ENCODE measurements at regions not wholly inside any gene's neighbourhood (a gene's known extent, or its start where the extent isn't known, plus 50 kb on each side); places are given as distances from the start of the nearest gene placed in this dataset.
"Not testable (repeated sequence)": the region's sequence is repeated elsewhere in the genome, so short reads cannot be mapped to it uniquely, and the experiment has no call there.

- not testable (repeated sequence) for DNase-seq
Observed at GRCh38 chr20:50362177-50362576, 148.0 kb upstream of the PTPN1 start.

GRCh38 chr20:50363027-50363426, 147.2 kb upstream of the PTPN1 start:
- DNase-seq, result no peak

GRCh38 chr20:50363479-50363878, 146.7 kb upstream of the PTPN1 start:
- DNase-seq, result no peak

- DNase-seq, result no peak
Observed at GRCh38 chr20:50364542-50364941, 145.6 kb upstream of the PTPN1 start.

- DNase-seq, result peak in 1 of 2 experiments; percentile 50
Observed at GRCh38 chr20:50366270-50367103, 143.7 kb upstream of the PTPN1 start.

- no peak for DNase-seq
Observed at GRCh38 chr20:50367104-50367674, 143.0 kb upstream of the PTPN1 start.

GRCh38 chr20:50367739-50368375, 142.3 kb upstream of the PTPN1 start:
- DNase-seq, result no peak

GRCh38 chr20:50368386-50368785, 141.8 kb upstream of the PTPN1 start:
- DNase-seq, result no peak

GRCh38 chr20:50368813-50369224, 141.4 kb upstream of the PTPN1 start:
- no peak for DNase-seq

GRCh38 chr20:50369225-50370035, 140.8 kb upstream of the PTPN1 start:
- peak in 1 of 2 experiments; percentile 5 for DNase-seq

- DNase-seq, result no peak
Observed at GRCh38 chr20:50370036-50370566, 140.1 kb upstream of the PTPN1 start.

GRCh38 chr20:50371878-50372769, 138.1 kb upstream of the PTPN1 start:
- no peak for DNase-seq

- DNase-seq, result peak in 1 of 2 experiments; percentile 17
Observed at GRCh38 chr20:50372770-50373088, 137.5 kb upstream of the PTPN1 start.

- no peak for DNase-seq
Observed at GRCh38 chr20:50373674-50374286, 136.4 kb upstream of the PTPN1 start.

GRCh38 chr20:50374541-50375078, 135.6 kb upstream of the PTPN1 start:
- DNase-seq, result no peak

- no peak for DNase-seq
Observed at GRCh38 chr20:50376179-50376887, 133.8 kb upstream of the PTPN1 start.

- DNase-seq, result no peak
Observed at GRCh38 chr20:50376888-50377459, 133.2 kb upstream of the PTPN1 start.

- DNase-seq, result no peak
Observed at GRCh38 chr20:50378170-50379000, 131.8 kb upstream of the PTPN1 start.

All from NCI-H524 (cell line).